ENCODE measurements at regions not wholly inside any gene's neighbourhood (a gene's known extent, or its start where the extent isn't known, plus 50 kb on each side); places are given as distances from the start of the nearest gene placed in this dataset.
"Not testable (repeated sequence)": the region's sequence is repeated elsewhere in the genome, so short reads cannot be mapped to it uniquely, and the experiment has no call there.

DNA sequence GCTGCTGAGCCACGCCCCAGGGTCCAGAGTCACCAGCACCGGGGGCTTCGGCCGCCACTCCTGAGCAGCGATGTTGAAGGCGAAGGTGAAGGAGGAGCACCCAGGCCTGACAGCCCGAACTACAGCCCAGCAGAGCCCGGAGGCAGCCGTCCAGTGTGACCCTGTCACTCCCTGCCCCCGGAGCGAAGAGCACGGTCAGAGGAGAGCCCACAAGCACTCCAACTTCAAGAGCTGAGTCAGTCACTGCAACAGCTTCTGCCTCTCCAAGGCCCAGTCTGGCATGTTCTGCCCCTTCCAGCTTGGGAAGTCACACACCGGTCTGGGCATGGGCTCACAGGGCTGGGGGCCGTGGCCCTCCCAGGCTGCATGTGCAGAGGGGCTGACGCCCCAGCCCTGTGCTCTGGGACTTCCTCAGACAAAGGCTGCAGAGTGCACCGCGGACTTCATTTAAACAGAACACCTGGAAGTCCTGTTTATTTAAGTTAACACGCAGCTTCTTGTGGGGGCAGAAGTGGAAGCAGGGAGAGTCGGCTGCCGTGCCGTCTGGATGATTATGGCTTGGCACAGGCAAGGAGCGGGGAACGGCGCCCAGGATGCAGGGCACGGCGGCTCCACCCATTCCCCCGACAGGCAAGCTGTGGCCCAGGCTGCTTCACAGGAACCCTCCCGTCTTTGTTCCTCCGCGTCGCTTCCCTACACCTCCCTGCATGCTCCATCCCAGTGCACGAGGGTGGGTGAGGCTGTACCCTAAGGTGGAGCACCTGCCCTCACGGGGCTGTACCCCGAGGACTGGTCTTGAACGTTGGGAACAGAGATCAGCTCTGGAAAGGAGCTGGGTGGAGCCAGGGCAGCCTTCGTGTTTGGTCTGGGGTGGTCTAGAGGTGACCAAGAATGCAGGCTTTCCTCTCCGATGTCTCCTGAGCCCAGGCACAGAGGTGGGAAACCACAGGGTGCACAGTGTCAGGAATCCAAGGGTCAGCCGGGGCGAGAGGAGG lies 68.9 kb upstream of the METRNL start:
- peaks cover 2% of the 10 kb centered on the region for H3K36me3 ChIP-seq
- DNase-seq, result no peak
- H3K4me3 ChIP-seq, result no peak overlapping the region
- H3K27ac ChIP-seq (replicated peaks), result no peak overlapping the region
- intact Hi-C loops (cut with micrococcal nuclease), result no loop called here
- no peaks in the 10 kb centered on the region for H3K27me3 ChIP-seq (ENCODE audit: low read depth)
- peaks cover 17% of the 10 kb centered on the region for H3K4me1 ChIP-seq
- TF ChIP-seq, protein P1, sequence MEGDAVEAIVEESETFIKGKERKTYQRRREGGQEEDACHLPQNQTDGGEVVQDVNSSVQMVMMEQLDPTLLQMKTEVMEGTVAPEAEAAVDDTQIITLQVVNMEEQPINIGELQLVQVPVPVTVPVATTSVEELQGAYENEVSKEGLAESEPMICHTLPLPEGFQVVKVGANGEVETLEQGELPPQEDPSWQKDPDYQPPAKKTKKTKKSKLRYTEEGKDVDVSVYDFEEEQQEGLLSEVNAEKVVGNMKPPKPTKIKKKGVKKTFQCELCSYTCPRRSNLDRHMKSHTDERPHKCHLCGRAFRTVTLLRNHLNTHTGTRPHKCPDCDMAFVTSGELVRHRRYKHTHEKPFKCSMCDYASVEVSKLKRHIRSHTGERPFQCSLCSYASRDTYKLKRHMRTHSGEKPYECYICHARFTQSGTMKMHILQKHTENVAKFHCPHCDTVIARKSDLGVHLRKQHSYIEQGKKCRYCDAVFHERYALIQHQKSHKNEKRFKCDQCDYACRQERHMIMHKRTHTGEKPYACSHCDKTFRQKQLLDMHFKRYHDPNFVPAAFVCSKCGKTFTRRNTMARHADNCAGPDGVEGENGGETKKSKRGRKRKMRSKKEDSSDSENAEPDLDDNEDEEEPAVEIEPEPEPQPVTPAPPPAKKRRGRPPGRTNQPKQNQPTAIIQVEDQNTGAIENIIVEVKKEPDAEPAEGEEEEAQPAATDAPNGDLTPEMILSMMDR (IDR thresholded peaks at IDR 0.05; ENCODE audit: borderline replicate concordance), result no peak
- H3K9me3 ChIP-seq (replicated peaks), result no peaks in the 10 kb centered on the region

- DNase-seq; H3K36me3 ChIP-seq; intact Hi-C loops (cut with micrococcal nuclease); H3K27ac ChIP-seq (replicated peaks); H3K4me3 ChIP-seq; H3K27me3 ChIP-seq (ENCODE audit: low read depth); H3K9me3 ChIP-seq (replicated peaks); H3K4me1 ChIP-seq: not testable (repeated sequence)
These were observed 67.7 kb upstream of the METRNL start for GRCh38 chr17:83011676-83012075.

- no peaks in the 10 kb centered on the region for H3K27me3 ChIP-seq (ENCODE audit: low read depth)
- no peak overlapping the region for H3K4me3 ChIP-seq
- DNase-seq, result no peak
- TF ChIP-seq, protein P1 (IDR thresholded peaks at IDR 0.05; ENCODE audit: borderline replicate concordance), result no peak
- H3K9me3 ChIP-seq (replicated peaks), result no peaks in the 10 kb centered on the region
- intact Hi-C loops (cut with micrococcal nuclease), result no loop called here
- no peak overlapping the region for H3K27ac ChIP-seq (replicated peaks)
- peaks cover 7% of the 10 kb centered on the region for H3K4me1 ChIP-seq
- H3K36me3 ChIP-seq, result no peaks in the 10 kb centered on the region
These were observed 67.1 kb upstream of the METRNL start for GRCh38 chr17:83012200-83012785.

GRCh38 chr17:83012868-83013778 lies 66.3 kb upstream of the METRNL start:
- H3K27me3 ChIP-seq (ENCODE audit: low read depth), result no peaks in the 10 kb centered on the region
- TF ChIP-seq, protein P1 (IDR thresholded peaks at IDR 0.05; ENCODE audit: borderline replicate concordance), result no peak
- intact Hi-C loops (cut with micrococcal nuclease), result no loop called here
- H3K4me3 ChIP-seq, result no peak overlapping the region
- no peaks in the 10 kb centered on the region for H3K36me3 ChIP-seq
- no peak for DNase-seq
- no peaks in the 10 kb centered on the region for H3K4me1 ChIP-seq
- no peak overlapping the region for H3K27ac ChIP-seq (replicated peaks)
- H3K9me3 ChIP-seq (replicated peaks), result no peaks in the 10 kb centered on the region

DNA sequence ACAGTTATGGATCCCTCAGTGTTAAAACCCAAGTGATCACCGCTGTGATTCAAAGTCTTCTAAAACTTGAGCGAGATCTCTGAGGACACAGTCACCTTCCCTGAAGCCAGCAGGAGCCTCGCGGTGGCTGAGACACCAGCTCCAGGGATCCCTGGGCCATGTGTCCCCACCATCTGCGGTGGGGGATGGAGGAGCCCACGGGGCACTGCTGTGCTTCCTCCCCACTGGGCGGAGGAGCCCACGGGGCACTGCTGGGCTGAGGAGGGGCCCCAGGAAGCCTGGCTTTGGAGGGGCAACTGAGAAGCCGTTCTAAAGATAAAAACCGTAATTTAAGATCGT lies 65.7 kb upstream of the METRNL start:
- intact Hi-C loops (cut with micrococcal nuclease), result no loop called here
- no peak overlapping the region for H3K4me3 ChIP-seq
- H3K36me3 ChIP-seq, result no peaks in the 10 kb centered on the region
- TF ChIP-seq, protein P1 (IDR thresholded peaks at IDR 0.05; ENCODE audit: borderline replicate concordance), result no peak
- no peaks in the 10 kb centered on the region for H3K4me1 ChIP-seq
- H3K27me3 ChIP-seq (ENCODE audit: low read depth), result no peaks in the 10 kb centered on the region
- DNase-seq, result no peak
- H3K27ac ChIP-seq (replicated peaks), result no peak overlapping the region
- H3K9me3 ChIP-seq (replicated peaks), result no peaks in the 10 kb centered on the region
